ENCODE measurements at regions not wholly inside any gene's neighbourhood (a gene's known extent, or its start where the extent isn't known, plus 50 kb on each side); places are given as distances from the start of the nearest gene placed in this dataset.

GRCh38 chr2:126356631-126357030 lies 299.3 kb upstream of the GYPC start:
- no peak for DNase-seq

GRCh38 chr2:126358122-126358521 lies 297.8 kb upstream of the GYPC start:
- DNase-seq, result no peak

- DNase-seq, result peak; percentile 19
Observed at GRCh38 chr2:126359494-126359893, 296.5 kb upstream of the GYPC start.

- DNase-seq, result no peak
Observed at GRCh38 chr2:126367361-126367760, 288.6 kb upstream of the GYPC start.

GRCh38 chr2:126368758-126369157 lies 287.2 kb upstream of the GYPC start:
- DNase-seq, result no peak

GRCh38 chr2:126370201-126370600 lies 285.8 kb upstream of the GYPC start:
- no peak for DNase-seq

GRCh38 chr2:126372406-126372805 lies 283.6 kb upstream of the GYPC start:
- DNase-seq, result no peak

- DNase-seq, result no peak
Observed at GRCh38 chr2:126378176-126378575, 277.8 kb upstream of the GYPC start.

GRCh38 chr2:126381091-126381490 lies 274.9 kb upstream of the GYPC start:
- no peak for DNase-seq

GRCh38 chr2:126382998-126383397 lies 273.0 kb upstream of the GYPC start:
- DNase-seq, result no peak

- DNase-seq, result no peak
Observed at GRCh38 chr2:126383800-126384199, 272.2 kb upstream of the GYPC start.

GRCh38 chr2:126385441-126385840 lies 270.5 kb upstream of the GYPC start:
- no peak for DNase-seq

GRCh38 chr2:126385983-126386382 lies 270.0 kb upstream of the GYPC start:
- no peak for DNase-seq

GRCh38 chr2:126389446-126389845 lies 266.5 kb upstream of the GYPC start:
- DNase-seq, result no peak

GRCh38 chr2:126392889-126393288 lies 263.1 kb upstream of the GYPC start:
- no peak for DNase-seq

GRCh38 chr2:126399001-126399400 lies 257.0 kb upstream of the GYPC start:
- DNase-seq, result peak; percentile 6

- no peak for DNase-seq
Observed at GRCh38 chr2:126403039-126403628, 252.8 kb upstream of the GYPC start.

GRCh38 chr2:126406267-126406666 lies 249.7 kb upstream of the GYPC start:
- DNase-seq, result no peak

- DNase-seq, result no peak
Observed at GRCh38 chr2:126408671-126409070, 247.3 kb upstream of the GYPC start.

- no peak for DNase-seq
Observed at GRCh38 chr2:126409850-126410249, 246.1 kb upstream of the GYPC start.

- peak; percentile 52 for DNase-seq
Observed at GRCh38 chr2:126413079-126413478, 242.9 kb upstream of the GYPC start.

- no peak for DNase-seq
Observed at GRCh38 chr2:126419403-126419802, 236.6 kb upstream of the GYPC start.

GRCh38 chr2:126425943-126426342 lies 230.0 kb upstream of the GYPC start:
- DNase-seq, result no peak

- DNase-seq, result no peak
Observed at GRCh38 chr2:126429103-126429502, 226.9 kb upstream of the GYPC start.

- no peak for DNase-seq
Observed at GRCh38 chr2:126431136-126431535, 224.8 kb upstream of the GYPC start.

GRCh38 chr2:126436411-126436810 lies 219.5 kb upstream of the GYPC start:
- DNase-seq, result no peak
